ENCODE measurements at regions not wholly inside any gene's neighbourhood (a gene's known extent, or its start where the extent isn't known, plus 50 kb on each side); places are given as distances from the start of the nearest gene placed in this dataset.

DNA sequence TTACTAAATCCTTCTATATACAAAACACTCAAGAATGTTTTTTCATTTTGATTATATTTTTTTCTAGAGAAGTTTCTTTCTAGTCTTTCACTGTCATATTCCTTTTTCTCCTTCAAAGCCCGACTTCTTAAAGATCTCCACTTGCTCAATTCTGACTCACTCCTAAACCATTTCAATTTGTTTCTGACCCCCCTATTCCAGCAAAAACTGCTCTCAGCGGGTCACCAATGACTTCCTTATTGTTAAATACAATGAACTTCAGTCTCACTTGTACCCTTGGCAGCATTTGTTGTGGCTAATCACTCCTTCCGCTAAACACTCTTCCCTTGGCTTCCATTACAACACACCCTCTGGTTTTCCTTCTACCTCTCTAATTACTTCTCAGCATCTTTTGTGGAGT lies 111.1 kb upstream of the RBBP8 start:
- TF ChIP-seq CTCF (IDR thresholded peaks at IDR 0.05): no peak
- 70% methylated on average over 3 of the region's 3 CpGs for whole genome bisulfite sequencing (ENCODE audit: insufficient coverage)
- Histone ChIP-seq H3K27ac (ENCODE audit: low read depth in 1 of 2, low read length in 2 of 2) (no peak overlapping the region), H3K79me2 (ENCODE audit: insufficient read depth, low read length) (no peaks in the 10 kb centered on the region), H3K9ac (ENCODE audit: insufficient read depth, low read length, poor library complexity, severe bottlenecking) (no peak overlapping the region), H3K36me3 (replicated peaks in 1 of 2; ENCODE audit: control insufficient read depth in 1 of 2, insufficient read depth in 2 of 2, low read length in 2 of 2) (no peaks in the 10 kb centered on the region), H3K9me3 (replicated peaks in 1 of 2; ENCODE audit: control insufficient read depth in 1 of 2, insufficient read depth in 1 of 2, low read length in 2 of 2) (peaks cover 8 to 10% of the 10 kb centered on the region in 2 donors), H3K27me3 (ENCODE audit: control insufficient read depth in 2 of 2, insufficient read depth in 2 of 2, low read length in 2 of 2) (no peaks in the 10 kb centered on the region), H4K20me1 (ENCODE audit: insufficient read depth, low read length) (no peaks in the 10 kb centered on the region), H3K4me3 (replicated peaks in 1 of 3; ENCODE audit: low read depth in 2 of 3, low read length in 3 of 3) (no peak overlapping the region), H2AFZ (ENCODE audit: insufficient read depth, low read depth, low read length, poor library complexity, severe bottlenecking) (no peak overlapping the region), H3K4me1 (ENCODE audit: control insufficient read depth in 1 of 2, insufficient read depth in 2 of 2, low read length in 2 of 2) (no peaks in the 10 kb centered on the region), H3K4me2 (replicated peaks; ENCODE audit: extremely low read depth, low read length, poor library complexity, severe bottlenecking) (no peak overlapping the region)
- H3K9me3 Mint-ChIP-seq: peaks cover 3 to 11% (median 4%) of the 10 kb centered on the region in 7 donors
- no peaks in the 10 kb centered on the region for H3K36me3 Mint-ChIP-seq
- no peak overlapping the region for H3K4me3 Mint-ChIP-seq
- peaks cover under 1% of the 10 kb centered on the region for H3K4me1 Mint-ChIP-seq
- no peak overlapping the region for H3K27ac Mint-ChIP-seq
- intact Hi-C loops (cut with micrococcal nuclease): no loop called here
- H3K27me3 Mint-ChIP-seq (ENCODE audit: low read depth in 3 of 3): no peaks in the 10 kb centered on the region
- no peak for DNase-seq

- Histone ChIP-seq H3K9me3 (replicated peaks in 1 of 2; ENCODE audit: control insufficient read depth in 1 of 2, insufficient read depth in 1 of 2, low read length in 2 of 2) (peaks cover 10 to 15% of the 10 kb centered on the region in 2 donors), H3K27ac (ENCODE audit: low read depth in 1 of 2, low read length in 2 of 2) (no peak overlapping the region)
- no peak overlapping the region for H3K27ac Mint-ChIP-seq
Measured at GRCh38 chr18:22822841-22823508, 110.2 kb upstream of the RBBP8 start.

More at GRCh38 chr18:22822841-22823508, 110.2 kb upstream of the RBBP8 start:
- Mint-ChIP-seq H3K27me3 (ENCODE audit: low read depth in 3 of 3) (no peaks in the 10 kb centered on the region), H3K36me3 (no peaks in the 10 kb centered on the region), H3K9me3 (peaks cover 7 to 20% (median 13%) of the 10 kb centered on the region in 7 donors), H3K4me1 (peaks cover 7% of the 10 kb centered on the region), H3K4me3 (no peak overlapping the region)
- WGBS (ENCODE audit: insufficient coverage): 56% methylated on average over 2 of the region's 3 CpGs
- Histone ChIP-seq H2AFZ (ENCODE audit: insufficient read depth, low read depth, low read length, poor library complexity, severe bottlenecking) (no peak overlapping the region), H4K20me1 (ENCODE audit: insufficient read depth, low read length) (no peaks in the 10 kb centered on the region), H3K4me2 (replicated peaks; ENCODE audit: extremely low read depth, low read length, poor library complexity, severe bottlenecking) (peak overlapping the region; percentile 6), H3K4me1 (ENCODE audit: control insufficient read depth in 1 of 2, insufficient read depth in 2 of 2, low read length in 2 of 2) (no peaks in the 10 kb centered on the region), H3K4me3 (replicated peaks in 1 of 3; ENCODE audit: low read depth in 2 of 3, low read length in 3 of 3) (no peak overlapping the region), H3K79me2 (ENCODE audit: insufficient read depth, low read length) (no peaks in the 10 kb centered on the region), H3K9ac (ENCODE audit: insufficient read depth, low read length, poor library complexity, severe bottlenecking) (no peak overlapping the region), H3K27me3 (ENCODE audit: control insufficient read depth in 2 of 2, insufficient read depth in 2 of 2, low read length in 2 of 2) (no peaks in the 10 kb centered on the region), H3K36me3 (replicated peaks in 1 of 2; ENCODE audit: control insufficient read depth in 1 of 2, insufficient read depth in 2 of 2, low read length in 2 of 2) (no peaks in the 10 kb centered on the region)
- intact Hi-C loops (cut with micrococcal nuclease): no loop called here
- no peak for TF ChIP-seq CTCF (IDR thresholded peaks at IDR 0.05)
- DNase-seq: no peak

All from CD14-positive monocyte (primary cell).